OCI-LY3 (cell line): ENCODE measurements at regions not wholly inside any gene's neighbourhood (a gene's known extent, or its start where the extent isn't known, plus 50 kb on each side); places are given as distances from the start of the nearest gene placed in this dataset.

Experiments used
- H2AFZ ChIP-seq: fragments of 200-600, 300-600 bp; shearing (Covaris generic); 2 replicates; pipeline ENCODE4 v1.6.0; 2014; ENCODE audit warnings: antibody characterized with exemption, low read depth, low read length
- H3K27ac ChIP-seq: fragments of 200-600, 300-600 bp; sonication (generic); 2 replicates; pipeline ENCODE4 v1.5.1; 2014; ENCODE audit warnings: mild to moderate bottlenecking, low read length, moderate library complexity, mixed read lengths
- H3K27me3 ChIP-seq: fragments of 200-600, 300-600 bp; sonication (generic); 2 replicates; pipeline ENCODE4 v1.6.1; 2014; ENCODE audit warnings: low read depth, low read length, mixed read lengths
- H3K36me3 ChIP-seq: fragments of 200-600, 300-600 bp; sonication (generic); replicated peaks from 2 replicates; pipeline ENCODE3; 2014; ENCODE audit warnings: low read depth, low read length, mixed read lengths
- H3K4me1 ChIP-seq: fragments of 300-600, 200-600 bp; sonication (generic); 2 replicates; pipeline ENCODE4 v1.6.1; 2014; ENCODE audit warnings: low read length, mixed read lengths
- H3K4me2 ChIP-seq: fragments of 200-600, 300-600 bp; sonication (generic); 2 replicates; pipeline ENCODE4 v1.6.1; 2014; ENCODE audit warnings: low read length, mixed read lengths
- H3K4me3 ChIP-seq: fragments of 300-600, 200-600 bp; sonication (generic); 2 replicates; pipeline ENCODE4 v1.5.1; 2014; ENCODE audit warnings: antibody characterized with exemption, mild to moderate bottlenecking, low read length, moderate library complexity
- H3K79me2 ChIP-seq: fragments of 300-600, 200-600 bp; shearing (Covaris generic); 2 replicates; pipeline ENCODE4 v1.6.1; 2014; ENCODE audit warnings: mild to moderate bottlenecking, low read length, mixed read lengths
- H3K9ac ChIP-seq: fragments of 300-600, 200-600 bp; shearing (Covaris generic); 2 replicates; pipeline ENCODE4 v1.6.0; 2014; ENCODE audit warnings: mild to moderate bottlenecking, low read length, moderate library complexity
- H3K9me3 ChIP-seq: fragments of 200-600, 300-600 bp; shearing (Covaris generic); 2 replicates; pipeline ENCODE4 v1.6.1; 2014; ENCODE audit warnings: low read length, mixed read lengths; ENCODE audit not compliant: insufficient read depth
- H4K20me1 ChIP-seq: fragments of 200-600, 300-600 bp; sonication (generic); 2 replicates; pipeline ENCODE4 v1.6.1; 2016; ENCODE audit warnings: low read length, mixed read lengths; ENCODE audit not compliant: insufficient read depth
- EZH2phosphoT487 ChIP-seq: fragments of 200-600 bp; shearing (Covaris generic); IDR thresholded peaks from 2 replicates; pipeline ENCODE4 v1.6.1; 2018; ENCODE audit warnings: antibody characterized with exemption, mixed run types, low read depth
- TF ChIP-seq, protein P1 (sequence below): fragments of 200-600, 300-600 bp; sonication (generic); IDR thresholded peaks from 2 replicates; pipeline ENCODE4 v1.5.1; 2014; ENCODE audit warnings: antibody characterized with exemption, low read length, low read depth

DNA sequence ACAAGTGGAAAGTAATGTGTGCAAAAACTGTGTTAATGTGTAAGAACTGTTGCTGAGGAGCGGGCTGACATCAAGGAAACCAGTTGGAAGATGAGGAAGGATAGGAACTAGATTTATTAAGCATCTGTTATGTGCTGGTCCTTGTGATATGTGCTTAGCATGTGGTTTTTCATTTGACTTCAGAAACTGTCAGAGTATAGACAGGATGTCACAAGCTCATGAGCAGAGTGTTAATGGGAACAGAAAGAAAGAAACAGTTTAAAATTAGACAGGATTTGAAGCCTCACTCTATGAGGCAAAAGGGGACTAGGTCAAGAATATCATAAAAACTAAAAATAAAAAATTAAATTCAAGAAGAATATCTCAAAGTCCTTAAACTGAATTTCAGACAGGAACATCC is 270.6 kb upstream of the DPPA4 start:
- TF ChIP-seq, protein P1, sequence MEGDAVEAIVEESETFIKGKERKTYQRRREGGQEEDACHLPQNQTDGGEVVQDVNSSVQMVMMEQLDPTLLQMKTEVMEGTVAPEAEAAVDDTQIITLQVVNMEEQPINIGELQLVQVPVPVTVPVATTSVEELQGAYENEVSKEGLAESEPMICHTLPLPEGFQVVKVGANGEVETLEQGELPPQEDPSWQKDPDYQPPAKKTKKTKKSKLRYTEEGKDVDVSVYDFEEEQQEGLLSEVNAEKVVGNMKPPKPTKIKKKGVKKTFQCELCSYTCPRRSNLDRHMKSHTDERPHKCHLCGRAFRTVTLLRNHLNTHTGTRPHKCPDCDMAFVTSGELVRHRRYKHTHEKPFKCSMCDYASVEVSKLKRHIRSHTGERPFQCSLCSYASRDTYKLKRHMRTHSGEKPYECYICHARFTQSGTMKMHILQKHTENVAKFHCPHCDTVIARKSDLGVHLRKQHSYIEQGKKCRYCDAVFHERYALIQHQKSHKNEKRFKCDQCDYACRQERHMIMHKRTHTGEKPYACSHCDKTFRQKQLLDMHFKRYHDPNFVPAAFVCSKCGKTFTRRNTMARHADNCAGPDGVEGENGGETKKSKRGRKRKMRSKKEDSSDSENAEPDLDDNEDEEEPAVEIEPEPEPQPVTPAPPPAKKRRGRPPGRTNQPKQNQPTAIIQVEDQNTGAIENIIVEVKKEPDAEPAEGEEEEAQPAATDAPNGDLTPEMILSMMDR, result no peak
- no peak for TF ChIP-seq EZH2phosphoT487
- H3K27ac ChIP-seq, result no peak overlapping the region
- H4K20me1 ChIP-seq, result no peaks in the 10 kb centered on the region
- no peaks in the 10 kb centered on the region for H3K9me3 ChIP-seq
- H3K4me1 ChIP-seq, result peaks cover 12% of the 10 kb centered on the region
- H3K9ac ChIP-seq, result no peak overlapping the region
- H3K27me3 ChIP-seq, result 0 out of 2 replicates have a peak, but pooled peaks cover 3% of the 10 kb centered on the region
- peak overlapping the region; percentile 55; the same call in 1 of the 2 replicates for H3K4me2 ChIP-seq
- H2AFZ ChIP-seq, result peak overlapping the region; percentile 46; the same call in 1 of the 2 replicates
- no peak overlapping the region for H3K4me3 ChIP-seq
- no peaks in the 10 kb centered on the region for H3K36me3 ChIP-seq
- H3K79me2 ChIP-seq, result no peaks in the 10 kb centered on the region

DNA sequence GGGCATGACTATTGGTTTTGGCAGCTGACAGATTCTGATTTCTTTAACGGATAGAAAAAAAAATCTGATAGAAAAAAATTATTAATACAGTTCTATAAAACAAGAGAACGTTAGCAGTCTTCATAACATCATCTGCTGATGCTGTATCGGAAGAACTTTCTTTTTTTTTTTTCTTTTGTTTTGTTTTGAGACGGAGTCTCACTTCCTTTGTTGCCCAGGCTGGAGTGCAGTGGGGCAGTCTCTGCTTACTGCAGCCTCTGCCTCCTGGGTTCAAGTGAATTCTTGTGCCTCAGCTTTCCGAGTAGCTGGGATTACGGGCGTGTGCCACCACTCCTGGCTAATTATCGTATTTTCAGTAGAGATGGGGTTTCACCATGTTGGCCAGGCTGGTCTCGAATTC is 271.2 kb upstream of the DPPA4 start:
- Histone ChIP-seq H3K36me3 (no peaks in the 10 kb centered on the region), H3K4me1 (peaks cover 12% of the 10 kb centered on the region), H3K9me3 (no peaks in the 10 kb centered on the region), H3K79me2 (no peaks in the 10 kb centered on the region), H3K4me2 (peak overlapping the region; percentile 55), H3K9ac (no peak overlapping the region), H2AFZ (peak overlapping the region; percentile 46; the same call in 1 of the 2 replicates), H3K27me3 (0 out of 2 replicates have a peak, but pooled peaks cover 3% of the 10 kb centered on the region), H3K27ac (no peak overlapping the region), H4K20me1 (no peaks in the 10 kb centered on the region), H3K4me3 (peak overlapping the region; percentile 51)
- TF ChIP-seq, protein P1, result no peak
- no peak for TF ChIP-seq EZH2phosphoT487

DNA sequence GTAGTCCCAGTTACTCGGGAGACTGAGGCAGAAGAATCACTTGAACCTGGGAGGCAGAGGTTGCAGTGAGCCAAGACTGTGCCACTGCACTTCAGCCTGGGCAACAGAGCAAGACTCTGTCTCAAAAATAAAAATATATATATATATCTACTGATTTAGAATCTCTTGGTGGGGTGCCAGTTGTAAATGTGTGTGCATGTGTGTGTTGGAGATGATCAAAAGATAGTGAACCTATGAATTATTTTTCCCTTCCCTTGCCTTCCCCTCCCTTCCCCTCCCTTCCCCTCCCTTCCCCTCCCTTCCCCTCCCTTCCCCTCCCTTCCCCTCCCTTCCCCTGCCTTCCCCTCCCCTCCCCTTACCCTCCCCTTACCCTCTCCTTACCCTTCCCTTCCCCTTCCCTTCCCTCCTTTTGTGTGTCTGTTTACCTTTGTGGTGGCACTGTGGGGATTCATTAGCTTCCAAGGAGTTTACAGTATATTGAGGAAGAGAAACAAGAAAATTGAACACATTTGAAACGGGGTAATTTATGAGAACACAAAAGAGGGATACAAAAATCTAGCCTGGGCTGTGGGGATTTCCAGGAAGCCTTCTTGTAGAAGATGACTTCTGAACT is 281.5 kb upstream of the DPPA4 start:
- Histone ChIP-seq H3K79me2 (no peaks in the 10 kb centered on the region), H3K36me3 (no peaks in the 10 kb centered on the region), H3K9me3 (no peaks in the 10 kb centered on the region), H3K4me2 (no peak overlapping the region), H3K27me3 (no peaks in the 10 kb centered on the region), H3K9ac (no peak overlapping the region), H4K20me1 (no peaks in the 10 kb centered on the region), H3K27ac (no peak overlapping the region), H3K4me3 (no peak overlapping the region), H3K4me1 (no peaks in the 10 kb centered on the region), H2AFZ (no peak overlapping the region)
- no peak for TF ChIP-seq EZH2phosphoT487
- TF ChIP-seq, protein P1, result no peak

DNA sequence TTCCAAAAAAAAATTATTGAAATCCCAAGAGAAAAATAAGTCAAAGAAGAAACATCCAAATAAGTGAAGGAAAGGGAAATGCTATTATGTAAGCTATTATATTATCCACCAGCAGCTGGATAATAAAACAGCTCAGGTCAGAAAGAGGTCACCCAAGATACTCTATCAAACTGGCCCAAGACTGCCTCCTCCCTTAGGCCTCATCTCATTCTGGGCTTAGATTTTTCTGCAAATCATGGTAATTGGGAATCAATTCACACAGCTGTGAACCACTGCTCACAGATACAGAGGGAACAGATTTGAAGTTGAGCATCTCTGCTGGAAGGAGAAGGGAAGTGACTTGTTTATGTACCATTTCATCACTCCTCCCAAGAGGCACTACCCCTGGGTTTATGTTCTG is 294.6 kb upstream of the DPPA4 start:
- H2AFZ ChIP-seq, result no peak overlapping the region
- no peaks in the 10 kb centered on the region for H3K27me3 ChIP-seq
- H3K27ac ChIP-seq, result no peak overlapping the region
- no peaks in the 10 kb centered on the region for H3K79me2 ChIP-seq
- no peak overlapping the region for H3K4me3 ChIP-seq
- no peak overlapping the region for H3K4me2 ChIP-seq
- no peaks in the 10 kb centered on the region for H3K36me3 ChIP-seq
- H3K9me3 ChIP-seq, result no peaks in the 10 kb centered on the region
- no peaks in the 10 kb centered on the region for H4K20me1 ChIP-seq
- H3K4me1 ChIP-seq, result no peaks in the 10 kb centered on the region
- no peak for TF ChIP-seq EZH2phosphoT487
- TF ChIP-seq, protein P1, result no peak
- H3K9ac ChIP-seq, result no peak overlapping the region
